Kidney epithelial cell (primary cell): ENCODE measurements at regions not wholly inside any gene's neighbourhood (a gene's known extent, or its start where the extent isn't known, plus 50 kb on each side); places are given as distances from the start of the nearest gene placed in this dataset.
A peak's percentile ranks its signal among the peaks of the same experiment; 100 is the strongest.
"Not testable (repeated sequence)": the region's sequence is repeated elsewhere in the genome, so short reads cannot be mapped to it uniquely, and the experiment has no call there.

Source experiments
- DNase-seq: peaks from one replicate; pipeline ENCODE4 v3.0.0-alpha.2; 2010; ENCODE audit warnings: low read depth
- H3K27me3 ChIP-seq: 2 replicates; pipeline ENCODE4 v1.6.0; 2011; ENCODE audit warnings: low read length; ENCODE audit not compliant: control insufficient read depth, insufficient read depth
- H3K36me3 ChIP-seq: 2 replicates; pipeline ENCODE4 v1.5.1; 2011; ENCODE audit warnings: low read length; ENCODE audit not compliant: control insufficient read depth, insufficient read depth
- H3K4me3 ChIP-seq: 2 replicates; pipeline ENCODE4 v1.5.1; 2011; ENCODE audit warnings: low read depth, mild to moderate bottlenecking, control low read depth, low read length

DNA sequence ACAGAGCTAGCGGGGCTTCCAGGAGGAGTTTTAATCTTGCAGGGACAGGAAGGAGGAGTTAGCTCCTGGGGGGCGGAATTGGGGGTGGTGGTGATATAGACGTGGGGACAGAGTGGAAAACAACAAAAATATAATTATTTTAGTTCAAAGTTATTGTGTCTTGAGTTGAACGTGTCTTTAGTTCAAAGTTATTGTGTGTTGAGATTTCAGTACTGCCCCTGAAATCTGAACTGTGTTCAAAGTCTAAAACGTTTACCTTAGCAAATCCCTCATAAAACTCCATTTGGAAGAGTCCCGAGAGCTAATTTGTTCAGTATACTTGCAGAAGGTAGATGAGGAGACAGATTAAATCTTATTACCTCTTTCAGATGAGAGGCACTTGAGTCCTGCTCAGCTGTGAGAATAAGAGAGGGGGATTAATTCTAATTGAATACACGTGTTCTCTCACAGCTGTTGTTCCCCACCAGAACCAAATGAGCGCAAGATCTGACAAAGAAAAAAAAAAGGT lies 132.4 kb upstream of the ALDH3B2 start:
- H3K27me3 ChIP-seq, H3K36me3 ChIP-seq, DNase-seq, H3K4me3 ChIP-seq: not testable (repeated sequence)

DNA sequence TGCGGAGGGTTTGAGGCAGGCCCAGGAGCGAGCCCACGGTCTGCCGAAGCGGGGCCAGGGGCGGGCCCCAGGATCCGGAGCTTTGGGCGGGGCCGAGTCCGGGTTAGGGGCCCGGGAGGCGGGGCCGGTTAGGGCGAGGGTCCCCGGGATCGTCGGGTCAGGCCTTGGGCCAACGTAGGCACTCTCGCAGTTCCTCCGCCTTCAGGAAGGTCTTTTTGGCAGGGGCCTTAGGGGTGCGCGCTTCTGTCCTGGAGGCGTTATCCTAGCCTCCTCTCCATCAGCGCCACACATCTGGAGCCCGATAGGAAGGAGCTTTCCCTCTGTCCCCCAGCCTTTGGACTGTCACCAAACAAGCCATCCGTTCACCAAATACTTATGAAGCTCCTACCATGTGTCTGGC lies 131.8 kb upstream of the ALDH3B2 start:
- H3K27me3 ChIP-seq, H3K36me3 ChIP-seq, DNase-seq: not testable (repeated sequence)
- peak overlapping the region; percentile 59 for H3K4me3 ChIP-seq

DNA sequence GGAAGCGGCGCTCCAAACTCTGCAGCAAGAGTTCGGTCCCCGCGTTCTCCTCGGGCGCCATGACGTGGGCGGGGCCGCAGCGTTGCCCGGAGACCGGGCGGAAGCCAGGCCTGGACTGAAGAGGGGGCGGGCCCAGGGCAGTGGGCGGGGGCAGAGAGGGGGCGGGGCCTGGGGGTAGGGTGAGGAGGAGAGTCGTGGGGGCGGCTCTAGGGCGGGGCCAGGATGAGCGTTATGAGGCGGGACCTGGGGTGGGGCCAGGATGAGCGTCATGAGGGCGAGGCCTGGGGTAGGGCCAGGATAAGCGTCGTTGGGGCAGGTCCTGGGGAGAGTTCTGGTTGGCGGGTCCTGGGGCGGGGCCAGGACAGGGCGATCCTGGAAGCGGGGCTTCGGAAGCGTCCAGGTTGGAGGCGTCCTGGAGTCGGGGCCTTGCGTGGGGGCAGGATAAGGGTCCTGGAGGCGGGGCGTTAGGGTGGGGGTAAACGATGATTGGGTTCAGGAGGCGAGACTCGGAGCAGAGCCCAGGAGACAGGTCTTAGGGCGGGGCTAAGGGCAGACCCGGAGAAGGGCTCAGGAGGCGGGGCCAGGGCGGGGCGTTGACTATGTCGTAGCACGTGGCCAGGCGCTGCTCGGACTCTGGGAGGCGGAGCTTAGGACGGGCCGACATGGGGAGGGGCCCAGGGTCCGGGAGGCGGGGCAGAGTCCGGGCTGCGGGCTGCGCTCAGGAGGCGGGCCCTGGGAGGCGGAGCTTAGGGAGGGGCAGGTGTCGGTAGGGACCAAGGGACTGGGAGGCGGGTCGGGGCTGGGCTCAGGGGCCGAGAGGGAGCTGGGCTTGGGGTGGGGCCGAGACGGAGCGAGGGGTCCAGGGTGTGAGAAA lies 131.1 kb upstream of the ALDH3B2 start:
- not testable (repeated sequence) for H3K36me3 ChIP-seq, H3K27me3 ChIP-seq
- peak; percentile 78 for DNase-seq
- peak overlapping the region; percentile 92 for H3K4me3 ChIP-seq

DNA sequence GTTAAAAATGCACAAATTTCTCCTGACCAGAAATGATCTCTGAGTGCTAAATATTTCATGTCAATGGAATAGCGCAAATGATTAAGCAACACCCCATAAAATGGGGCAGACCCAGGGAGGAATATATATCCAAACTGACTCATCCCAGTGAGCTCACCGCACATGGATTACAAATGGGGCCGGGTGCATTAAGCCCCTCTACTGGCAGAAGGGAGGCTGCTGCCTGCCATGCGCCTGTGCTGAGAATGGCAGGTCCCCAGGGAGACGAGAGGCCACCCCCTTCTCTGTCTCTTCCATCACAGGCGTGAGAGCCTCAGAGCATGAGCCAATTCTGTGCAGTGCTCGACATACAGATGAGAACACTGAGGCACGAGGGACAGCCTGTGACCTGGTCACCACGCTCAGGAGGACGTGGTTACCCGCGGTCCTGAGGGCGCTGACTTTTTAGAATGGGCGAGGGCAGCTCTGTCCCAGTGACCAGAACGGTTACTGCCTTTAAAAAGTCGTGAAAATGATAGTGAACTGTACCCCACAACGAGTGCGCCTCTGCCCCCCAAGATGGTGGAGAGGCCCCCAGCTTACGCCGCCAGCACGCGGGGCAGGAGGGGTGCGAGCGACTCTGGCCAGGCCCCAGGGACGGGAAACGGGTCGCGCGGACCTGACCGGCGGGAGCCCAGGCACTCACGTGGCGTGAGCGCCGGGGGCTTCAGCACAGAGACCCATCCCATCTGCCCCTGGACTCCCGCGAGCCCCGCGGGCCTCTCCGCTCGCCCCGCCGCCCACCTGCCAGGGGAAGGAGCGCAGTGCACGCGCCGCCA lies 130.2 kb upstream of the ALDH3B2 start:
- not testable (repeated sequence) for DNase-seq, H3K36me3 ChIP-seq, H3K27me3 ChIP-seq
- H3K4me3 ChIP-seq = peak overlapping the region; percentile 92

DNA sequence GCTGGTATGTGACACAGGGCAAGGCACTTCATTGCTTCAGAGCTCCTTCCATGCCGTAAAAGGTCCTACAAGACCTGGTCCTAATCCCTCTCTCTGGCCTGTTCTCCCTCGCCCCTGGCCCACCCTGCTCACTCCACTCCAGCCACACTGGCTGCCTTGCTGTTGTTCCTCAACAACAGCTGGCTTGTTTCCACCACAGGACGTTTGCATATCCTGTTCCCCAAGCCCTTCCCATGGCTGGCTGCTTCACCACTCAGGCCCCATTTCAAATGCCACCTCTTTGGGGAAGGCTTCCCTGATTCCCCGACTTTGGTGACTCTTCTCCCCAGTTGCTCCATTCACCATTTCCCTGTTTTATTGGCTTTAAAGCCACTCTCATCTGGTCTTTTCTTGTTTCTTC lies 129.1 kb upstream of the ALDH3B2 start:
- not testable (repeated sequence) for DNase-seq, H3K36me3 ChIP-seq, H3K4me3 ChIP-seq, H3K27me3 ChIP-seq

DNA sequence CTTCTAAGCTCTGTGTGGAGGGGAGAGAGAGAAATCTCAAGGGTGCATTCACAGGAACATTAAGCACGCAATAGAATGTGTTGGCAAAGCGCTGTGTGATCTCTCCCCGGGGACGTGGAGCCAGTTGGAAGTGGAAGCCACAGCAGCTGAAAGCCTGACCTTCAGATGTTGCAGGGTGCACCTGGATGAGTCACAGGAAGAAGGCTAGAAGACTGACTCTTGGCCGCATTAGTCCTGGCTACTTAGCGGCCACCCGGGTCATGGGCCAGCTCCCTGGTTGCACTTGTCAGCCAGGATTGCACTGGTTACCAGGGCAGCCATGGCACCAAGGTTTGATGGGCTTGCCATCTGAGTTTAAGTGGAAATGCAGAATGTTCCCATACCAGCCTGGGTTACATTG lies 128.6 kb upstream of the ALDH3B2 start:
- H3K36me3 ChIP-seq, H3K4me3 ChIP-seq, DNase-seq, H3K27me3 ChIP-seq: not testable (repeated sequence)

DNA sequence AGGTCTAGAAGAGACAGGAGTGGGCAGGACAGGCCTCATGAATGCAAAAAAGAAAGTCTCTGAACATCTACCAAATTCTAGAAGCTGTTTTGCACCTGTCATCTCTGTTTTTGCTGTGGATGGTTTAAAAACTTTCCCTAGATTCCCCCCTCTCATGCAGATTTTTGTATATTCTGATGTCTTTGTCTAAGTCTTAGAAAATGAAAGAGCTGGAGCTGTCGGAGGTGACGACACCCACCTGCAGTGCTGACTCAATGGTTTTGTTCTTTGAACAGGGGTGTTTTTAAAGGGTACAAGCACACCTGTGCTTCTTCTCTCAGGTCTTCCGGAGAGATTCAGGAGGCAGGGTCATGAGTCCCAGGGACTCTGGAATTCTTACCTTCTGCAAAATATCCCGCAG lies 128.2 kb upstream of the ALDH3B2 start:
- not testable (repeated sequence) for H3K4me3 ChIP-seq, DNase-seq, H3K36me3 ChIP-seq, H3K27me3 ChIP-seq

DNA sequence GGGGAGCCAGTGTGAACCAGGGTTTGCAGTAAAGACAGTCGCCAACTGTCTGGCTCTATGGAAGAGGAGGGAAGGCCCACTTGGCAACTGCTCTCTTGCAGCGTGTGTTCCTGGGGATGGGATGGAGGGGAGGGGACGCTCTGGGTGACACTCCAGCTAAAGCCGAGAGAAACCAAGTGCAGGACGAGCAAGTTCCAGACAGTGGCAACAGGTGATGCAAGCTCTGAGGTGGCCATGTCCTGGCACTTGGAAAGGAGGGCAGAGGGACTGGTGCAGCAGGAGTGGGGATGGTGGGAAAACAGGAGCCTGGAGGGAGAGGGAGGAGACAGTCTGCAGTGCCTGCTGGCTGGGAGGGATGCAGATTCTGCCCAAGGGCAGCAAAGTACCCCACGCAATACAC lies 127.0 kb upstream of the ALDH3B2 start:
- H3K4me3 ChIP-seq = not testable (repeated sequence)

DNA sequence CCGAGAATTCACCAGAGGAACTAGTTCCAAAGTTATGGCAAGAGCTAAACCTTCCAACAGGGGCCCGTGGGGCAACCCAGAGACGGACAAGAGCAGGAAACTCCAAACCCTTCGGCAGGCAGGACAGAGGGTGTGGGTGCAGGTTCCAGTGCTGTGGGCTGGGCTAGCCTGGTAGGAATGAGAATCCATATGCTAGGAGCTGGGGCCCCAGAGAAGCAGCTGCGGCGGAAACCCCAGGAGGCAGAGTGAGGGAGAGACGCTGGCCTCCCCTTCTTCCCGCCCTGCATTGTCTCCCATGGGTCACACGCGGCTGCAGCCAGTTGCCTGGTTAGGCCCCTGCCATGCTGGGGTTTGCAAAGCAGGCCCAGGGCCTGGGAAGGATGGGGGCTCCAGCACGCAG lies 126.2 kb upstream of the ALDH3B2 start:
- not testable (repeated sequence) for H3K4me3 ChIP-seq, H3K36me3 ChIP-seq, H3K27me3 ChIP-seq, DNase-seq

More for the DNA sequence above, 127.0 kb upstream of the ALDH3B2 start:
- H3K36me3 ChIP-seq, H3K27me3 ChIP-seq, DNase-seq: not testable (repeated sequence)

DNA sequence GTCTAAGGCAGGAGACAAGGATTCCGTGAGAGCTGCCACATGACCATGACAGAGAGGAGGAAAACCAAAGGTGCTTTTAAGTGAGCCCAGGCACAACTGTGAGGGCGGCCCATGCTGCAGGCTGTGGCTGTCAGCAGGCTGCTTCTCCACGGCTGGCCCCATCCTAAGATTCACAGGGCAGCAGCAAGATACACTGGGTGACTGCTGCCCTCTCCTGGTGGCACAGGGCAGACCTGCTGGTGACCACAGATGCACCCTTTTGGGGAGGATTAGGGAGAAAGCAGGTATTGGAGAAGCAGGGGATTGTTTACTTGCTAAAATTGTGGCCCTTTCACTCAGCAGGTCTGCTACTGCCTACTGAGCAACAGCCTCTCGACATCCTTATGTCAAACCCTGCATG lies 125.4 kb upstream of the ALDH3B2 start:
- not testable (repeated sequence) for H3K4me3 ChIP-seq, H3K36me3 ChIP-seq, H3K27me3 ChIP-seq, DNase-seq

DNA sequence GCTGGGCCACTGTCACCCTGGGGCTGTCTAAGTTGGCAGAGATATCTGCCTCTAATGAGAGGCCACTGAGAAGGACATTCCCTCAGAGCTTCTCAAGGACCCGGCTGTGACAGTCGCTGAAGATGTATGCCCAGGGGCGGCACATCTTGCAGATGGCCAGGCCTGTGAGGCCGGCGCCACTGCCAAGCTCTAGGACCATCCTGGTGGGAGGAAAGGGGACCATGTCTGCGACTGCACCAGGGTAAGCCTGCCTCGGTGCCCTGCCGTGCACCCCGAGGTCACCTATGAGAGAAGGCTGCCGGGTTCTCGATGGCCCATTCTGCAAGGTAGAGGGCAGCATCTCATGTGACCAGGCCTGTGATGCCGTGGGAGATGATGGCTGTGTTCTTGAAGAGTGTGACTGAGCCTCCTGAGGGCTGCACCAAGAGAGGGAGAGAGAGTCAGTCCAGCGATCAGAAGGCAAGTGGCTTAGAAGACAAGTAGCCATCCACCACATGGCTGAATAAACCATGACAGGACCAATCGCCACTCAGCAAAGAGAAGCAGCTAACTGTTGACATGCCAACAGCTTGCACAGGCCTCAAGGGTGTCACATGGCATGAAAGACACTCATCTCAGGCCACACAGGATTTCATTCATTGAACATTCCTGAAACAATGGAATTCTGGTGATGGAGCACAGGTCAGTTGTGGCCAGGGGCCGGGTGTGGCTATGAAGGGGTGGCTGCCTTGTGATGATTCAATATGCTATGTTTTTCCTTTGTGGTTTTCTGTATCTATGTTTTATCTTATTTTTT lies 123.5 kb upstream of the ALDH3B2 start:
- not testable (repeated sequence) for H3K27me3 ChIP-seq, DNase-seq, H3K36me3 ChIP-seq, H3K4me3 ChIP-seq
